GM19395 (cell line): ENCODE measurements at regions not wholly inside any gene's neighbourhood (a gene's known extent, or its start where the extent isn't known, plus 50 kb on each side); places are given as distances from the start of the nearest gene placed in this dataset.

ENCODE experiments used
- ATAC-seq: cut with Tn5 transposase; IDR thresholded peaks from one replicate; pipeline ENCODE4 v1.9.1; 2021; ENCODE audit warnings: mild to moderate bottlenecking, moderate library complexity; ENCODE audit not compliant: unreplicated experiment

DNA sequence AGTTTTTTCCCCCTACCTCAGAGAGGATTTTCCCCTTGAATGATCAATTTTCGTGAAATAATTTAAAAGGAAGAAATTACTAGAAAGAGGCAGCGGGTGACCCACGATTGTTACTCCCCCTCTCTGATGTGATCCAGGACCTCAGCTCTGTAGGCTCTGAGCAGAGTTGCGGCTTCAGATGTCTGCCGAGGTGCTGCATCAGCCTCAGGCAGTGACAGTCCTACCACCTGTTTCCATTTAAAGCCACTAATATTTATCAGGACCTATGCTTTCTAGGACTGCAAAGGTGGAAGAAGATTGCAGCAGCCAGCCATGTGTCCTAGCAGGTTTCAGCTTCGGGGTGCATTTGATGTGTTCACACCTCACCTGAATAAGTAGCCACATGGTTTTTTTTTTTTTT lies 294.8 kb upstream of the C2CD4B start:
- ATAC-seq: no peak

DNA sequence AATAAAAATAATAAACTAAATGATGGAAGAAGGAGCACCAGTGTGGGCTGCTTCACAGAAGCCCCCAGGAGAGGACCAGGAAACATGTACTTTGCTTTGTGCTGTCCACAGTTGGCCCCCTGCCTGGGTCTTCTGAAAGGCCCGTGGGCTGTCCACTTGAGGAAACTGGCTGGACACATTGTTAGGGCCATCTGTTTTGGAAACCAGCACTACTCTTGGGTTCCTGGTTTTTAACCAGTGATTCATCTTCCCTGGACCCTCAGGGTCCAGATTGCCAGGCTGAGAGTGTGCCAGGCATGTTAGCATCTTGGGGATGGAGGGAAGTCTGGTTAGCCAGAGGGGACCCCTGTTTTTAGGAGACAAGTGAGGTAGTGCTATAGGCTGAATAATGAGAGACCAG lies 297.2 kb upstream of the C2CD4B start:
- no peak for ATAC-seq

DNA sequence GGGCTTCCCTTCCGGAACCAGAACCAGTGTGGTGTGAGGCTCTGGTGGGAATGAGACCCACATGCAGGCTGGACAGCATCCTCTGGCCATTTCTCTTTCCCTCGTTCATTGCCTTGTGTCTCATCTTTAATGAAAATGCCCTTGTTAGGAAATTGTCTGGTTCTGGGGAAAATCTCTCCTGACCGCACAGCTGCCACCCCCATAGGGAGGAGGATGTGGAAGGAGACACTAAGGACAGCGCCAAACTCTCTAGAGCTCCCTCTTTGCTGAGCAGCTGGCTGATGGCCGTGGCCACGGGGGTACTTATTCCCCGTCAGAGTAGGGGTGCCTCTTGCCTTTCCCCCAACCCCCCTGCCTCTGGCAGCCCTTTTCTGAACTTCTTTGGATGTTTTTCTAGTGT lies 297.6 kb upstream of the C2CD4B start:
- ATAC-seq: no peak

DNA sequence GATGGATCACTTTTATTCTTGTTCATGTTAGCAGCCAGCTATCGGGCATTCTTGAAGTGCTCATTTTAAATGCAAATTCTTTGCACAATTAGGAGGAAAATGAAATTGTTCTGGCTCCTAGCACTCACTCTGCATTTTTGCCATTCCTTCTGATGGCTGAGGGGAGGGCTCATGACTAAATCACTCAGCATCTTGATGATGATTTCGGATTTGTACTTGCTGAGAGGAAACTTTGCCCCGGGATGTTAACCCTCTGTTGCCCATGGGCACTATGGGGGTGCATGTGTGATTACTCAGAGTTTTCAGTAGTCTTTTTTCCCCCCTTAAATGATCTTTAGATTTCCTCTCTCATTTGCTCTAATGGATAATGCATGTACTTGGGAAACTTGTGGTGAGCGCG lies 299.6 kb upstream of the C2CD4B start:
- ATAC-seq: no peak

DNA sequence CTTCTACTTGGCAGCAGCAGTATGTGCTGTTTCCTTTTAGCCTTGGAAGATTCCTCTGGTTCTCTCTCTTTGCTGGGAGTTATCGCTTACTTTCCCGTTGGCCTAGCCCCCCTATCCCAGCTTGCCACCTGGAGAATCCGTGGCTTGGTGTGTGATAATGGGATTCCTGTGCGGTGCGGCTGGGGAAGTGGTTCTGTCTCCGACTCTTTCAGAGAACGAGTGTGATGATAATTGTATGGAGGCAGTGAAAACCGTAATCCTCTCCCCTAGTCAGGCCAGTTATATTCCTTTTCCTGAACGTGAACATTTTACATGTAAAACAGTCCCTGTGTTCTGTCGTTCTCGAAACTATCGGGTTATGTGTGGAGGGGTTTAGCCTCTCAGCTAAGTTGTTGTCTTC lies 300.1 kb upstream of the C2CD4B start:
- no peak for ATAC-seq

DNA sequence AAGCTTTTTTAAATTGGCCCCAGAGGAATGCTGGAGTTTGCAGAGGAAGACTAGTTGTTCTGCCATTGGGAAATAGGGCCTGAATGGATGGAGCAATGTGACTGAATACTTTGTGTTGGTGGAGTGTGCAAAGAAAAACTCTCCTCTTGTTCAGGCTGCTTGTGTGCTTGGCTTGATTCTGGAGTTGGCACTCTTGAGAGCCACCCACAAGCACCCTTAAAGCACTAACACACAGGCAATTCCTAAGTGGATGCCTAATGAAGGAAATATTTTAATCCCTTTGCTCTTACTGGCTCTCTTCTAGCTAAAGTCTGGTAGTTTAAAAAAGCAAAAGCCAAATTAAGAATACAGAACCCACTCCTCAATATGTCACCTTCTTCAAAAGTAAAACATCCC lies 304.4 kb upstream of the C2CD4B start:
- no peak for ATAC-seq

DNA sequence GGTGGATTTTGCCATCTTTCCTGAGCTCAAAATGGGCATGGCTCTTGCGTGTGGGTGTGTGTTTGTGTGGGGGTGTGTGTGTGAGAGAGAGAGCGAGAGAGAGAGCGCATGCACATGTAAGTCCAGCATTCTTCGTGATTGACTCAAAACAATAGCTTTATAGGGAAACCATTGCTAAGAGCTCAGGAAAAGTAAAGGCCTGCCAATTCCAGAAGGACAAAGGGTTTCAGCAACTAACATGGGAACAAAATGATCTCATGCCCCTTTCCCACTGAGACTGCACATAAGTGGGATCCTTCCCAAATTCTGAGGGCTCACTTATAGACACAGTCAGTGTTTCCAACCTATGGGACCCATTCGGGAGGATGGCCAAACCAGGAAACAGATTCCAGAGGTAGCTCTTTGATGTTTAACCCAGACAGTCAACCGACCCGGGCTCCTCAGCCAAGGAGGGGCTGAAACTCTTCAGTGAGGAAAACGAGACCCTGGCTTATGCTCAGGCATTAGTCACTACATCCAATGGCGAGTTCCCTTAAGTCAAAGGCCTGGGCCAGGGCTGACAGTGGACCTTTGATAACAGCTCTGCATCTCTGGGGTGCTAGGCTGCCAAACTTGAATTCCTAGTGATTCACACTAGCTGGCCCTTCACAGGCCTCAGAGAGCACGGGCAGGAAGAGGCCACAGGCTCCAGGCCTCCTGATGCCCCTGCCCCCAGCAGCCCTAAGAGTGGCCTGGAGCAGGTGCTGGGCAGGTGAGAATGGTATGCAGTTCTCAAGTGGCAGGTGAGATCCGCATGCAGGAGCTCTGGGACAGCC lies 305.0 kb upstream of the C2CD4B start:
- no peak for ATAC-seq

DNA sequence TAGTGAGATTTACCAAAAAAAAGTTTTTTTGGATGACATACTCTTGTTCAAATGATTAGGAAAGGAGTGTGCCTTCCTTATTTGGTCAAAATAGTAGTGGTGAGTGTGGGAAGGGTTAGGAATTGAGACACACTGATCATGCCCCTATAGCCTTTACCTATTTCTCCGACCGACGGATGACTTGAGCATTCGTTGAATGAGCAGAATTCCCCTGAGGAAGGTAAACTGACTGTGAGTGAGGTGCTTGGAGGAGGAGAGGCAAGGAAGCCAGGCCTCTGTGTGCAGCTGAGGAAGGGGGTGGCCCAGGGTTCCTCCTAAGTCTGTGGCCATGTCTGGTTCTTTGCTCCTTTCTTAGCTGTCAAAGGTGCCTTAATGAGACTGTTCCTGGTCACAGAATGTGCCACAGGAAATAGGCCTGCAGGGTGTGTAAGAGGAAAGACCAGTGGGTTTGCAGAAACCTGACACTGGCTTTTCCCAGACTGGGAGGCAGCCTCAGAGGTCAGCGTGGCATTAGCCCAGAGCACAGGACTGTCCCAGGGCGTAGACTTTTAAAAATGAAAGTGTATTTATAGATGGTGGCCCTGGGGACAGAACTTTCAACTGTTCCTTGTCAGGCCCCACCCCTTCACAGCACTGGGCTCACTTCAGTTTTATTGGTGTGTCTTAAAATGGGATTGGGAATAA lies 307.7 kb upstream of the C2CD4B start:
- ATAC-seq: no peak

DNA sequence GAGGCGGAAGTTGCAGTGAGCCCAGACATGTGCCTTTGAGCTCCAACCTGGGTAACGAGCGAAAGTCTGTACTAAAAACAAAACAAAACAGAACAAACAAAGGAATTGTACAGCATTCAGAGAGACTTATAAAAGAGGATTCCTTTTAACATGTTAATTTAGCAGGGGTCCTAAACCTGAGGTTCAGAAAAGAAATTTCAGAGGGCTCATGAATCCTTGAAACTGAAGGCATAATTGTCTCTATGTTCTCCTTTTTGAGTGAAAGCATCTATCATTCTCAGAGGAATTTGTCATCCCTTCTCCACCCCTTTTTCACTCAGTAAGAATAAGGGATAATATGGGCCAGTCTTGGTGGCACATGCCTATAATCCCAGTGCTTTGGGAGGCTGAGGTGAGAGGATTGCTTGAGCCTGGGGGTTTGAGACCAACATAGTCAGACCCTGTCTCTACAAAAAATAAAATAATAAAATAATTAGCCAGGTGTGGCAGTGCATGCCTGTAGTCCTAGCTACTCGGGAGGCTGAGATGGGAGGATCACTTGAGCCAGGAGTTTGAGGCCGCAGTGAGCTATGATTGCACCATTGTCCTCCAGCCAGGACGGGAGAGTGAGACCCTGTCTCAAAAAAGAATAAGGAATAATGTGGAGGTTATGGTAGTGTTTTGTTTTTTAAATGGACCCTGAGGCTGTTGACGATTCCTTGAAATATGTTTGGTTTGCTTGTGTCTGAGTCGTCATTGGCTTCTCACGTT lies 309.1 kb upstream of the C2CD4B start:
- no peak for ATAC-seq

DNA sequence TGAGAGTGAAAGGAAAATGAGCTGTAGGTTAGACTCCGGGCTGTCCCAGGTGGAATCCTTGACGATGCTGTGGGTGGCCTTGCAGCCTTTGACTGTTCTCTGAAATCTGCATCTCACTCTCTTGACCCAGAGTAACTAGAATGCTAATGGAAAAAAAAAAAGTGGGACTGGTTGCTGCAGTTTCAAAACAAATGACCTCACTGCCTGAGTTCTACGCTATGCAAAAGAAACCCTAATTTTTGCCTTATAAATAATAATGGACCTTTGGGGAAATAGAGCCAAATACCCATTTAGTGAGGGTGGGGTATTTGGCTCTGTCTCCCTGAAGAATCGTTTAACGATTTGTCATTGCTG lies 309.7 kb upstream of the C2CD4B start:
- ATAC-seq: no peak

DNA sequence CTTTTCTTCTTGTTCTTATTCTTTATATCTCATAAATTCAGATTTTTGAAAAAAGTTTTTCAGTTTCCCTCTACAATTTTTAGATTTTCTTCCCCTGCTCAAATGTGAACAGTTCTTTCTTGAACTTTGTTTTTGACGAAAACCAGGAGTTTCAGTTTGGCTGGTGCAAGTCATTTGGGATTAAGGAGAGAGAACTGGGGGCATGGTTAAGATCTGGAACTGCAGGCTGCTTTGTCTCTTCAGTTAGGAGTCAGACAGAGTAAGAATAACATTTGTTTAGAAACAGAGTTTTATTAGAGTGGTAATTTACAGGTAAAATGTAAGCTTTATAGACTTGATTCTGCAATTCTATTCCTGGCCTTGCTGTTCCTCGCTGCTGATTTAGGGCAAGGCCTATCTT lies 310.5 kb upstream of the C2CD4B start:
- no peak for ATAC-seq

DNA sequence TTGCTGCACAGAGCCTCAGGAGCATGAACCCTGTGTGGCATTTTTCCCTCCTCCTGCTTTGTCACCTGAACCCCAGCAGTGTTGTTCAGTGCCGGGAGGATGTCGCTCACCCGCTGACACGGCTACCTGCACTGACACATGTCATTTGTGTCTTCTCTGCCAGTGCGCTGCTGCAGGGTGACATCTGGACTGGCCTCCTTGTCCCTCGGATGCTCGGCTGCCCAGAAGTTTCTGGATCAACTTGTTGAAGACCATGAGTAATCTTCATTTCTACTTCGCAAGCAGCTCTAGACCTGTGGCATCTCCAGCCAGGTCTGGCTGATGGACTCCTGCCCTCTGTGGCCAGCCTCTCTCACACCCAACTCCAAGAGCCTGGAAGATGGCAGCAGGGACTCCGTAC lies 311.1 kb upstream of the C2CD4B start:
- no peak for ATAC-seq

DNA sequence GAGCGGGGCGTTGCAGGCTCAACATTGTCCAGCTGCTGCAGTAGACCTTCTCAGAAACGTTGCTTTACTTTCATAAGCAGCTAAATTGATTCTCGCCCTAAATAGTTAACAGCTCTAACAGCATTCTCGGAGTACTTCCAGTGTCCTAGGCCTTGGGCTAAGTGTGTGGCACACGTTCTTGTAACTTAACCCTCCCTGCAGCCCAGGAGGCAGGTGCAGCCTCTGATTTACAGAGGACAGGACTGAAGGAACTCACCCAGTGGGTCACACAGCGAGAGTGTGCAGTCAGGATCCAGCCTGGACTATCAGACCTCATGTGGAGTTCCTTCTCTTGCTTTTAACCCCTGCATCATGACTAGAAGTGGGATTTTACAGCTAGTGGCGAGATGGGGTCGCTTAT lies 312.8 kb upstream of the C2CD4B start:
- no peak for ATAC-seq

DNA sequence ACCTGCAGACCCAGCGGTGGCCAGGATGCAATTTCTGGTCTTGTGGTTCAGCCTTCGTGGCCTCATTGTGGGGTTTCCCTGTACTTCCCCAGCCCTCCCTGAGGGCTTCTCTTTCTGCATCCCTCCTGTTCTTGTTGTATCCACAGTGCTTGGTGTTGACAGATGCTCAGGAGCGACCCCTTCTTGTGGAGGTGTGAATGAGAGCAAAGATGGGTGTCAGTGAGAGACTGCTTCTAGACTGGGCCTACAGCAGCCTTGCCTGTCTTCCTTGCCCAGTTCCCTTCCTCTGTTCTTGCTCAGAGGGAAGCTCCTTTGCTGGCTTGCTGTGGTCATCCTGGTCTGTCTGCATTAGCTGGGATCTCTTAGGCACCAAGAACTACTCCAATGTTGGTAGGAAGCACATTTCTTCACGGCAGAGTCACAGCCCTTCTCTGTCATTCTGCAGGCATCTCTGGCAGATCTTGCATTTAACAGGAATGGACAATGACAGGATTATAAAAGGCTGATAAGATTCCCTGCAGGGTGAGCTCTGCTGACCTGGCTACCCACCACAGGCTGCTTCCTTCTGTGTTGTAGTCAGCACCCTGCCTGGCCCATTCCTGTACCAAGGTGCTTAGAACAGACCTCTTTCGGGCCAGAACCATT lies 317.8 kb upstream of the C2CD4B start:
- no peak for ATAC-seq

DNA sequence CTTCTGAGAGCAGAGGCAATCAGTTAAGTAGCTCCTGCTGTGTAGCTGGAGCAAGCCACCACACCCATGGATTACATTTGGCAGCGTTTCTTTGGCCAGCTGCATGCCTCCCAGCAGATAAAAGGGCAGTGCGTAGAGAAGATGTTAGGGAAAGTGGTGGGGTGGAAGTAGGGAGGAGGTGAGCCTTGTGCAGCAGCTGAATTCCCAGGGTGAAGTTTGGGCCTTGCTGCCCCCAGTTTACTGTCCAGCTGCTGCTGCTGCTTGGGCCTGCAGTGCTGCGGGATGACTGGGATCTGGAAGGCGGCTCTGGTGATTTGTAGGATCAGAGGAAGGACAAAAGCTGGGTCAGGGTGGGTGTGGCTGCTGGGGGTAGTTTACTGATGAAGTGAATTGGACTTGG lies 318.7 kb upstream of the C2CD4B start:
- no peak for ATAC-seq

DNA sequence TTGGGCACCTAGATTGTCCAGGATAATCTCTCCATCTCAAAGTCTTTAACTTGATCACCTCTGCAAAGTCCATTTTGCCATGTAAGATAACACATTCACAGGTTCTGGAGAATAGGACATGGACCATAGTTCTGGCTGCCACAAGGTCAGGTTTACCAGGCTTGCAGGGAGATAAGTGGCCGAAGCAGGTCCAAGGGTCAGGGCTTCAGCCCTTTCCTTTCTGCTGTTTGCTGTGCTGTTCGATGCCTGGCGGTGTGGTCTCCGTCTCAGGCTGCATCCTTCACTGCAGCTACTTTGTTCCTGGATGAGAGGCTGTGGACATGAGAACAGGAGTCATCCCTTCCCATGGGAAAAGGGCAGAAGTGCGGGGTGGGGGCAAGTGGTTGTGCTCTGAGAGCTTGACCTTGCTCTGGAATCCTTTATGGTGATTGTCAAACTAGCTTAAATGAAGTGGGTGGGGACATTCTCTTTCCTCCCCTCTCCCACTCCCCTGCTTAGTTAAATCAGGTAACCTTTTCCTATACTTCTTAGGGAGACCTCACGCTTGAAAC lies 320.2 kb upstream of the C2CD4B start:
- ATAC-seq: no peak

DNA sequence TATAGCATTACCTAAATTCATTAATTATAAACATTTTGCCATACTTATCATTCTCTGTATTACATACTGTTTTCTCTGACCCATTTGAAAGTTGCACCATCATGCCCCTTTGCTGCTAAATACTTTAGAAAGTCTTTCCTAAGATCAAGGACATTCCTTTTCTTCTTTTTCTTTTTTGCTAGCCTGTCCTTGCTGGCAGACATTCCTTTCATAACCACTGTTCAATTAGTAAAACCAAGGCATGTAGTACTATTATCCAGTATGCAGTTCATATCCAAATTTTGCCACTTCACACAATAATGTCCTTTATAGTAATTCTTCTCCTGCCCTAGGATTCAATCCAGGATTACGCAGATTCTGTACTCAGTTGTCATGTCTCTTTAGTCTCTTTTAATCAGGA lies 321.0 kb upstream of the C2CD4B start:
- no peak for ATAC-seq

DNA sequence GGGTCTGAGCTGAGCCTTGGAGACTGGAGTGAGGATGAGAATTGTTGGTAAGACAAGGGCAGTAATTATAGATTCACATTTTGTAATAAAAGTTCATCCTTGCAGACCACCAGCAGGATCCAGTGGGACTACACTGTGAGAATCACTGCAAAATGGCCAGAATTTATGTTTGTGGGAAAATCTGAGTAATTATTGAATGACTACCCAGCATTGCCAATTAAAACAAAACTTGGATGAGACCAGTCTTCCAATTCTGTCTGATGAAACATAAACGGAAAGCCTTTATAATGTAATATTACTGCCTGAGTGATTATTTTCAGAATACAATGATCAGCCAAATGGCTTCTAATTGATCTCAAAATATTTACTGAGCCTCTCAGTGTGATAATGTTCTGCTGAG lies 323.3 kb upstream of the C2CD4B start:
- ATAC-seq: no peak

DNA sequence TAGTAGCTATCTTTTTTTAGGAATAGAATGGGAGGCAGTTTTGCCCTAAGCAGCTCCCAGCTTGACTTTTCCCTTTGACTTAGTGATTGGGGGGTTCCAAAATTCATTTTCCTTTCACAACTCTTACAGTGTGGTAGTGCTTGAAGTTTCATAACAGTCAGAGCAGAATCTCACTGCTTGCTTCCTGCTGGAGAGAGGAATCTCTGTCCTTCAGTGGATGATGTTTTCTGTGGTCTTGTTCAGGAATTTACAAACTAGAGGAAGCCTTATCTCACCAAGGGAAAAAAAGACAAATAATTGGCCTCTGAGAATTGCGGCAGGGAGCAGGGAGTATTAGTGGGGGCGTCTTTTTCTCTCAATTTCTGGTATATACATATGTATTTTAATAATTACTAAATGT lies 326.6 kb upstream of the C2CD4B start:
- ATAC-seq: no peak

DNA sequence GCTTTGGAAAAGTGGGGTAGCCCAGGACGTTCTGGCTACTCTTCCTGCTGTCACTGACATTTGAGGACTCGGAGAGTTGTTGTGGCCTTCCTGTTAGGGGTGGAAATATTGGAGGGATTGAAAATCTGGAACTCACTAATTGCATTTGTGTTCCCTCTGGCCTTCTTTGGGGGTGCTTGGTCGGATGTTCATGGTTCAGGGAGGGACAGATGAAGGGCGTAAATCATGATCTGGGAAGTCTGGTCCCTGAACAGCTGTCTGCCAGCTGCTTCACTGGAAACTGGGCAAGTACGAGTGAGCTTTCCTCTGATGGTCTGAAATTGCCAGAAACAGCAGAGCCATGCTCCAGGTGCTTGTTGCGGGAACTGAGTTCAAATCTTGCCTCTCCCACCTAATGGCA lies 327.8 kb upstream of the C2CD4B start:
- no peak for ATAC-seq

DNA sequence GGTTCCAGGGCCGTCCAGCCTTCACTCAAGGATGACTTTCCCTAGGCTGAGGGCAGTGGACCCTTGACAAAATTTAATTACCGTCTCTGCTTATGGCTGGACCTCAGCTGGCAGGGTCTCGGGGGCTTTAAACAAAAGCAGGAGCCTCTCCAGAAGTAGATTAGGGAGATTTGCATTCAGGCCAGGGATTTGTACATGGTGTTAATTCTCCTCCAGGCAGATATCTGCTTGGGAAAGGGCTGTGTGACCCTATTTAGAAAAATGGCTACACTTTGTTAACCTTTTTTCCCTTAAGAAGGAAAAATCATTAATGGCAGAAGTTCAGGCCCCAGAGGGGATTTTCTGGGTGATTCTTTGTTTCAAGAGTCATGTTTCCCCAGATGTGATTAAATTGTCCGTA lies 329.1 kb upstream of the C2CD4B start:
- ATAC-seq: no peak
